ENCODE measurements at regions not wholly inside any gene's neighbourhood (a gene's known extent, or its start where the extent isn't known, plus 50 kb on each side); places are given as distances from the start of the nearest gene placed in this dataset.
"Not testable (repeated sequence)": the region's sequence is repeated elsewhere in the genome, so short reads cannot be mapped to it uniquely, and the experiment has no call there.

- DNase-seq, result no peak
Measured at GRCh38 chr3:193129607-193130006, 111.4 kb upstream of the PLAAT1 start.

DNA sequence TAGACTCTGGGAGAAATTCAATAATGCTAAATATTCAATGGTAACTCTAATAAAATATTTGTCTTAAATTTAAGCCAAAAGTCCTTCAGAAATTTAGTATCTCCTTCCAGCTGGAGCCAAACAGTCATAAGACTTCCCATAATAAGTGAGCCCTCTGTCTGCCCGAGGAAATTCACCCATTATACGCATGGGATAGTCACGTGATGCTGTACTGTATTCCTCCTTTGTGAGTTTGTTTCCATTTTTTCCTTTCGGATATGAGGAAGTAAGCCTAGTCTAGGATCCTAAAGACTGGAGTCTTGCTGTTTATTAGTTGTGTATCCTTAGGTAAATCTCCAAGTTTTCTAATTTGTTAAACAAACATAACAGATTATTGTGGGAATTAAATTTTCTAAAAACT lies 110.4 kb upstream of the PLAAT1 start:
- no peak for DNase-seq

- DNase-seq, result no peak
Measured at GRCh38 chr3:193132241-193132640, 108.8 kb upstream of the PLAAT1 start.

- no peak for DNase-seq
Measured at GRCh38 chr3:193132964-193133363, 108.1 kb upstream of the PLAAT1 start.

- DNase-seq, result no peak
Measured at GRCh38 chr3:193134856-193135255, 106.2 kb upstream of the PLAAT1 start.

DNA sequence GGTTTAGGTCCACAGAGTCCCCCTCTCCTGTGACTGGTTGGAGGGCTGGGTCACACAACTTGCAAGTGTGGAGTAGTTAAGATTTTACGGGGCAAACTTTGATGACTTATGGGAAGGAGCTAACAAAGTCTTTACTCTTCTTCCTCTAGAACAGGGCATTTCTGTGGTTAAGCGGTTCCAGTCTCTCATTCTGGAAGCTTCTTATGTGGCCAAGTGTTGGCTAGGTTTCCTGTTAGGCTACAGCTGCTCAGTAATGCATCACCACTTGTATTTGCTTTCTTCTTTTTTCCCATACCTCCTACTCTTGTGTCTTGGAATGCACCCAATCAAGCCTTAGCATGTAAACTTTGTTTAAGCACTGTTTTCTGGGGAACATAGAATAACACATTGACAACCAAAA lies 100.6 kb upstream of the PLAAT1 start:
- DNase-seq, result no peak

- DNase-seq, result no peak
Measured at GRCh38 chr3:193145248-193145647, 95.8 kb upstream of the PLAAT1 start.

DNA sequence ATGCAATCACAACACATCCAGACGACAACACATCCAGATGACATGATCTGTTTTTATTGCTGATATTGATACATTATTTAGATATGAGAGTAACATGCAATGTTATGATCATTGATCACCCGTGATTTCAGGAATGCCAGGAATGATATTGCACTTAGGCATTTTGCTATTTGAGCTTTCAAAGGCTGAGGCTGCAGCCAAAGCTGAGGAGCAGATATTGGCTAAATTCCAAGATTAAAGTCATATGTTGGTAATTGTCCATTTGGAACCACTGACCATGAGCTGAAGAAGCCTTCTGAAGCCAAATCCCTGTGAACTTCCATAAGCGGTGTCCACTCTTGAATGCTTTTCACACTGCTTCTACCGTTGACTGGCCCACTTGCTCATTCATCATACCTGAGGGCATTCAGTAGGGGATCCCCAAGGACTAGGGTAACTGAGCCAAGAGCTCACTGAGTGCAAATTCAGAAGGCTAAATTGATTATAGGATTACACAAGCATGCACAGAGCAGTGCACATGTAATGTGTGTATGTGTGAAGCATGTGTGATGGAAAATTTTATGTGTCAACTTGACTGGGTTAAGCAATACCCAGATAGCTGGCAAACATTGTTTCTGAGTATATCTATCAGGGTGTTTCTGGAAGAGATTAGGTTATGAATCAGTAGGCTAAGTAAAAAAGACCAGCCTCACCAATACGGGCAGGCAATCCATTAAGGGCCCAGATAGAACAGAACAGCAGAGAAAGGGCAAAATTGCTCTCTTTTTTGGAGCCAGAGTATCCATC lies 92.1 kb upstream of the PLAAT1 start:
- no peak for DNase-seq

DNA sequence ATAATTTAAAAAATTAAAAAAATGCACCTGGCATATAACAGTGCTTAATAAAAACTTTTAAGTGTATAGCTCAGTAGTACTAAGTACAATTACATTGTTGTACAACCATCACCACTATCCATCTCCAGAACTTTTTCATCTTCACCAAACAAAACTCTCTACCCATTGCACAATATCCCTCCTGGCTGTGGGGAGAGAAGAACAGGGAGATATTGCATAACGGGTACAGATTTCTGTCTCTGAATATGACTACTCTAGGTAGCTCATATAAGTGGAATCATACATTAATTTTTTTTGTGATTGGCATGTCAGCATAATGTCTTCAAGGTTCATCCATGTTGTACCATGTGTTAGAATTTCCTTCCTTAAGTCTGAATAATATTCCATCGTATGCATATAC lies 91.0 kb upstream of the PLAAT1 start:
- no peak for DNase-seq

- not testable (repeated sequence) for DNase-seq
Measured at GRCh38 chr3:193155044-193155781, 85.8 kb upstream of the PLAAT1 start.

GRCh38 chr3:193157051-193157450 lies 84.0 kb upstream of the PLAAT1 start:
- no peak for DNase-seq

GRCh38 chr3:193165431-193166120 lies 75.4 kb upstream of the PLAAT1 start:
- no peak for DNase-seq

DNA sequence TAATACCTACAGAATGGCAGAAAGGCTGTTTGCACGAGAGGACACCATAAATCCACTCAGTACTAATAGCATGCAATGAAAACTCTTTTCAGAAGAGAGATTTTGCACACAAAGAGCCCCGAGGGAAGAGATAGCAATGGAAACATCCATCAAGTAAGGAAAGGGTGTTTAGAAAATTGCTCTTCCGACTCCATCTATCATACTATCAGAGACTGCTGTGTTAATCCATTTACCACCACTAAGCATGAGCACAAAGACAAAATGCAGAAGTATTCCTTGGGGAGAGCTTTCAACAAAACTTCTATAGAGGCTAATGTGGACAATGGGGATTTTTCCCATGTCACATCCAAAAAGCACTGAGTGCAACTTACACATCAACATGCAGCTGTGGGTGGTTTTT lies 72.1 kb upstream of the PLAAT1 start:
- DNase-seq, result no peak

- DNase-seq, result no peak
Measured at GRCh38 chr3:193174140-193174539, 66.9 kb upstream of the PLAAT1 start.

GRCh38 chr3:193179332-193180012 lies 61.5 kb upstream of the PLAAT1 start:
- not testable (repeated sequence) for DNase-seq

GRCh38 chr3:193187070-193187722 lies 53.8 kb upstream of the PLAAT1 start:
- no peak for DNase-seq

GRCh38 chr3:193190146-193190786 lies 50.8 kb upstream of the PLAAT1 start:
- no peak for DNase-seq

Data from CD4-positive, alpha-beta T cell treated with Interferon alpha-2 for 1 hour (primary cell).